Skeletal muscle satellite cell (primary cell): ENCODE measurements at regions not wholly inside any gene's neighbourhood (a gene's known extent, or its start where the extent isn't known, plus 50 kb on each side); places are given as distances from the start of the nearest gene placed in this dataset.

Experiments used
- H3K27me3 ChIP-seq: 2 replicates; pipeline ENCODE4 v1.7.0; 2013; ENCODE audit warnings: low read length; ENCODE audit not compliant: control insufficient read depth, insufficient read depth
- H3K36me3 ChIP-seq: 2 replicates; pipeline ENCODE4 v1.7.0; 2013; ENCODE audit warnings: mild to moderate bottlenecking, control low read depth, low read length; ENCODE audit not compliant: insufficient read depth
- H3K4me1 ChIP-seq: 2 replicates; pipeline ENCODE4 v1.7.0; 2013; ENCODE audit warnings: low read length; ENCODE audit not compliant: control insufficient read depth, insufficient read depth
- H3K4me2 ChIP-seq: 2 replicates; pipeline ENCODE4 v1.7.0; 2013; ENCODE audit warnings: mild to moderate bottlenecking, low read length
- H3K4me3 ChIP-seq: 2 replicates; pipeline ENCODE4 v1.7.0; 2013; ENCODE audit warnings: low read length
- H3K9ac ChIP-seq: 2 replicates; pipeline ENCODE4 v1.7.0; 2013; ENCODE audit warnings: mild to moderate bottlenecking, low read depth, low read length, moderate library complexity
- H3K9me3 ChIP-seq: replicated peaks from 2 replicates; pipeline ENCODE4 v1.7.0; 2013; ENCODE audit warnings: mild to moderate bottlenecking, control low read depth, low read length

DNA sequence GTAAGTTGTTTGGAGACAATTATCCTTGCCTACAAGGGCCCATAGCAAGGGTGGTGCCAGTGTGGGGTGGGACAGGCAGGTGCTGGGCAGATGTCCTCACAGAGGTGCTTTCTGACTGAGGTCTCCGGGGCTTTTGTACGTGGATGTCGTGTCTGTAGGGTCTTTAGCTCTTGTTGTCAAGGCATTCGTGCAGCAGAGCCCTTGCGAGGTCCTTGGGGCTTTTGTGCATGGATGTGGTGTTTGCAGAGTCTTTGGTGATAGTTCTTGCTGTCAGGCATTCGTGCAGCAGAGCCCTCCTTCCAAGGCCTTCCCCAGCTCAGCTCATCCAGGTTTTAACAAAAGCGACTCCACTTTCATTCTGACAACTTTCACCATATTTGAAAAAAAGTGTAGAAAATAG, 116.0 kb upstream of the TMEM18 start:
- H3K4me1 ChIP-seq, result no peaks in the 10 kb centered on the region
- H3K4me2 ChIP-seq, result no peak overlapping the region
- H3K27me3 ChIP-seq, result no peaks in the 10 kb centered on the region
- peaks cover 8% of the 10 kb centered on the region for H3K9me3 ChIP-seq
- no peaks in the 10 kb centered on the region for H3K36me3 ChIP-seq
- no peak overlapping the region for H3K9ac ChIP-seq
- no peak overlapping the region for H3K4me3 ChIP-seq

DNA sequence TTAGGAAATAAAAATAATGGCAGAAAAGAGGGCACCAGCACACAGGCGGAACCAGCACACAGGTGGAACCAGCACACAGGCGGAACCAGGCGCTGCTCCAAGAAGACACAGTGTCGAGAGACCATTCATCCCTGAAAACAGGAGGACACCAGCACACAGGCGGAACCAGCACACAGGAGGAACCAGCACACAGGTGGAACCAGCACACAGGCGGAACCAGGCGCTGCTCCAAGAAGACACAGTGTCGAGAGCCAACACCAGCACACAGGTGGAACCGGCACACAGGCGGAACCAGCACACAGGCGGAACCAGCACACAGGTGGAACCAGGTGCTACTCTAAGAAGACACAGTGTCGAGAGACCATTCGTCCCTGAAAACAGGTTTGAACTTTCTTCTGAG, 115.5 kb upstream of the TMEM18 start:
- no peak overlapping the region for H3K4me2 ChIP-seq
- H3K4me1 ChIP-seq, result no peaks in the 10 kb centered on the region
- no peak overlapping the region for H3K9ac ChIP-seq
- H3K36me3 ChIP-seq, result no peaks in the 10 kb centered on the region
- H3K9me3 ChIP-seq, result peaks cover 8% of the 10 kb centered on the region
- no peaks in the 10 kb centered on the region for H3K27me3 ChIP-seq
- no peak overlapping the region for H3K4me3 ChIP-seq

DNA sequence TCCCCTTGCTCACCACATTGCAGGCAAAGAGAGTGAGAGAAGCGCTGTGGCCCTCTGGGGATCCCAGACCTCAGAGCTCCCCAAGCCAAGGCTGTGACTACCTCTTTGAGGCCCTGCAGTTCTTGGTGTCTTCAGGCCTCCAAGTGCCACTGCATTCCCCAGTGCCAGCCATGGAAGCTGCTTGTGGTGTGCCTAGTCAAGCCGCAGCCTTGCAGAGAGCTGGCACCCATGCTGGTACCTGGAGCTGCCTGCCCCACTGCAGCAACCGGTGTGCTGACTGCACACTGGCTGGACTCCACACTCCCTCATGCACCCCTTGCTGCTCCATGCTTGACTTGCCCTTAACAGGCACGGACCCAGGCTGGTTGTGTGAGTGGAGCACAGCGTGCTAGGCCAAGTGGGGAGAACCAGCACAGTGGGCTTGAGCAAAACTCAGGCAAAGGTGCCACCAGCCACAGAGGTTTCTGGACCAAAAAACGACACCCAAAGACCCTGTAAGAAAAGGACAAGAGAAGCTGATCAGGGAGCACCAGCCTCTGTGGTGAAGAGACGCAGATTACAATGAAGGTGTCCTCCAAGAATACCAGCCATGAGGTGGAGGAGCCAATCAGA, 113.5 kb upstream of the TMEM18 start:
- H3K4me3 ChIP-seq, result no peak overlapping the region
- no peaks in the 10 kb centered on the region for H3K27me3 ChIP-seq
- no peak overlapping the region for H3K4me2 ChIP-seq
- H3K4me1 ChIP-seq, result no peaks in the 10 kb centered on the region
- H3K9ac ChIP-seq, result no peak overlapping the region
- peaks cover 8% of the 10 kb centered on the region for H3K9me3 ChIP-seq
- H3K36me3 ChIP-seq, result no peaks in the 10 kb centered on the region

DNA sequence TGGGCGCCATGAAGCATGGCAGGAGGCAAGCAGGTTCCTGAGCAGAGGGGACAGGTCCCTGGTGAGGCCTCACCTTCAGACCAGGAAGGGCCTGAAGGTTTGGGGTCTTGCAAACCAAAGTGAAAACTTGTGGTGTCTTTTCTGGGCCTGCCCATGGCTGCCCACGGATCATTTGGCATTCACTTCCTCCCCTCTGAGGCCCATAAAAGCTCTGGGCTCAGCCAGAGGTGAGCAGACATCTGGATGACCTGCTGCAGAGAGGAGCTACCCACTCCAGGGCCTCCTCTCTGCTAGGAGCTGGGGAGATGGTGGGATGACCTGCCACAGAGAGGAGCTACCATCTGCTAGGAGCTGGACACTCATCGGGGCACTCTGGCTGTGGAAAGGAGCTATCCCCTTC, 112.9 kb upstream of the TMEM18 start:
- Histone ChIP-seq H3K9ac (no peak overlapping the region), H3K4me1 (no peaks in the 10 kb centered on the region), H3K4me3 (no peak overlapping the region), H3K27me3 (no peaks in the 10 kb centered on the region), H3K4me2 (no peak overlapping the region), H3K36me3 (no peaks in the 10 kb centered on the region), H3K9me3 (peaks cover 8% of the 10 kb centered on the region)

DNA sequence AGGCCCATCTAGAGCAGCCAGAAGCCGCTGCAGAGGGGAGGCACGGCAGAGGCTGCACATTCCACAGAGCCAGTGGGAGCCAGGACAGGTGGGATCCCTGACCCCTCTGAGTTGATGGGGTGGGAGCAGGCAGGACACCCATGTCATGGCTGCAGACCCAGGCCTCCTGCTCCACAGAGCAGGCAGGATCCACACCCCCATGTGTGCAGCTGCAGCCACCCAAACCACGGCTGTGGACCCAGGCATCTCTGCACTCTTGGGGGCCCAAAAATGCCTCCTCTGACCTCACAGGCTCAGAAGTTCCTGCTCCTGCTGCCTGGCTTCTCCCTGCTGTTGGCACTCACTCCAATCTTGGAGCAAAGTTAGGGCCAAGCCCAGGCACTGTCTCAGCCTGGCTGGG, 112.3 kb upstream of the TMEM18 start:
- H3K4me3 ChIP-seq, result no peak overlapping the region
- H3K4me1 ChIP-seq, result no peaks in the 10 kb centered on the region
- no peak overlapping the region for H3K4me2 ChIP-seq
- no peaks in the 10 kb centered on the region for H3K27me3 ChIP-seq
- H3K9ac ChIP-seq, result no peak overlapping the region
- H3K9me3 ChIP-seq, result peaks cover 8% of the 10 kb centered on the region
- no peaks in the 10 kb centered on the region for H3K36me3 ChIP-seq

DNA sequence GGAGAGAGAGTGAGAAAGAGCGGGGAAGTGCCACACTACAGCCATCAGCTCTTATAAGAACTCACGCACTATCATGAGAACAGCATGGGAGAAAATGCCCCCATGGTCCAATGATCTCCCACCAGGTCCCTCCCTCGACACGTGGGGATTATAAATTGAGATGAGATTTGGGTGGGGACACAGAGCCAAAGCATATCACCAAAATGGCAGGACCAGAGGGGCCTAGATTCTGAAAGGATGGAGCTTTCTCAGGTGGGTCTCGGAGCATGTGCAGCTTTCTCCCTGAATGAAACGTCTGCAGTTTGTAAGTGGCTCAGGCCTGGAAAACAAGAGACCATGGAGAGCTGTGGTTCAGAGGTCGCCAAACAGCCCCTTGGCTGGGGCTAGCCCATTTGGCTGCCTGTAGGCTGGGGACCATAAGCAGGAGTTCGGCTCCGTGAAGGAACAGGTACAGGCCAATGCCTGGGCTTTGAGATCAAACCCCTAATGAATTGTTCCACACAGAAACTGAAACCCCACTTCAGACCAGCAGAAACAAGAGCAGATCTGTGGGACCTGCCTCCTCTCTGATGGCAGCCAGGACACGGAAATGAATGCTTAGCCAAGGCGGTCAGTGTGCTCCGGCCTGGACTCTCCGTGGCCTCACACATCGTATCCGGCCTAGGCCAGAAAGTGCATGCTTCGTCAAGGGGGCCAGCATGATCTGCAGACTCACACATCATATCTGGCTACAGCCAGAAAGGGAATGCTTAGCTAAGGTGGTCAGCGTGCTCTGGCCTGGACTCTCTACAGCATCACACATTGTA, 111.2 kb upstream of the TMEM18 start:
- H3K9ac ChIP-seq, result no peak overlapping the region
- no peak overlapping the region for H3K4me3 ChIP-seq
- H3K9me3 ChIP-seq, result peaks cover 8% of the 10 kb centered on the region
- no peaks in the 10 kb centered on the region for H3K36me3 ChIP-seq
- no peaks in the 10 kb centered on the region for H3K27me3 ChIP-seq
- H3K4me2 ChIP-seq, result no peak overlapping the region
- no peaks in the 10 kb centered on the region for H3K4me1 ChIP-seq

DNA sequence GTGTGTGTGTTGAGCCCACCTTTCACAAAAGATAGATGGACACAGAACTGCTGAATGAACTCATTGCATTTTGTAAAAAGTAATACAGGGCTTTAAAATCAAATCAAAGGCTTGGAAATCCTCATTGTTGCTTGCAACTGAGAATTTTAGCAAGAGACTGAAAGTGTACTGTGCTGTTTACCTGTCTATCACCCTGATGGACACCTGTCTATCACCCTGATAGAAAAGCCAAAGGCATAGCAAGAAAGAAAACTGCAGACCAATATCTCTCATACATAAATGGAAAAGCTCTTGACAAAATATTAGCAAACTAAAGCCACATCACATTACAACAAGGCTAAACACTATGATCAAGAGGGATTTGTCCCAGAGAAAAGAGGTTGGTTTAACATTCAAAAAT, 107.5 kb upstream of the TMEM18 start:
- no peak overlapping the region for H3K4me2 ChIP-seq
- no peak overlapping the region for H3K4me3 ChIP-seq
- H3K4me1 ChIP-seq, result no peaks in the 10 kb centered on the region
- H3K9ac ChIP-seq, result no peak overlapping the region
- no peaks in the 10 kb centered on the region for H3K36me3 ChIP-seq
- no peaks in the 10 kb centered on the region for H3K27me3 ChIP-seq
- peaks cover 2% of the 10 kb centered on the region for H3K9me3 ChIP-seq

DNA sequence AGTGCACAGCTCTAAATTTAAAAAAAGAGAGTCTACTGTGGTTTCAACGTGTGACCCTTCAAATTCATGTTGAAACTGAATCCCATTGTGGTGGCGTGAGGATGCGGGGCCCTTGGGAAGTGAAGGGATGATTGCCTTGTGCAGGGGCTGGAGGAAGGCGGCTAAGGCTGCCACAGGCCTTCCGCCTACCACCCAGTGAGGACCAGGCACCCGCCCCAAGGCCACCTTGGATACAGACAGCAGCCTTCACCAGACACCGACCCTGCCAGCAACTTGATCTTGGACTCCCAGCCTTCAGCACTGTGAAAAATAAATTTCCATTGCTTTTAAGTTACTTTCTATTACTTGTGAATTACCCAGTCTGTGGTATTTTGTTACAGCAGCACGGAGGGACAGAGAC, 103.4 kb upstream of the TMEM18 start:
- Histone ChIP-seq H3K4me3 (no peak overlapping the region), H3K9ac (no peak overlapping the region), H3K36me3 (no peaks in the 10 kb centered on the region), H3K4me1 (no peaks in the 10 kb centered on the region), H3K4me2 (no peak overlapping the region), H3K27me3 (no peaks in the 10 kb centered on the region), H3K9me3 (no peaks in the 10 kb centered on the region)

DNA sequence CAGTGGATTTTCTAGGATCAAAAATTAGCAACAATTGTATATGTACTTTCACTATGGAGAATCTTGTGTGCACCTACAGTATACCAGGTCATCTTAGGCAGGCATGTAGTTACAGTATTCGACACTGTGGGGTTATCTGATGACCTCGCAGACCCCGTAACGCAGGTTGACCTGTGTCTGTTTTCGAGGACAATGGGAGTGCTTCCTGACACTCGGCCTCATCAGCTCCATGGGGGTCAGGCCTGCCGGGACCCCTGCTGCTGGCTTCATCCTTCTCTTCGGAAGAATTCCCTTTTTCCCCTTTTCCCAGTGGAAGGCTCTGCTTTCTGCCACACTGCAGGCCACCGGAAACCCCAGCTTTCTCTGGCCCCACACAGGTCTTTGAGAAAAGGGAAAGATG, 102.8 kb upstream of the TMEM18 start:
- Histone ChIP-seq H3K27me3 (no peaks in the 10 kb centered on the region), H3K4me2 (no peak overlapping the region), H3K4me1 (no peaks in the 10 kb centered on the region), H3K9me3 (no peaks in the 10 kb centered on the region), H3K9ac (no peak overlapping the region), H3K4me3 (no peak overlapping the region), H3K36me3 (no peaks in the 10 kb centered on the region)

DNA sequence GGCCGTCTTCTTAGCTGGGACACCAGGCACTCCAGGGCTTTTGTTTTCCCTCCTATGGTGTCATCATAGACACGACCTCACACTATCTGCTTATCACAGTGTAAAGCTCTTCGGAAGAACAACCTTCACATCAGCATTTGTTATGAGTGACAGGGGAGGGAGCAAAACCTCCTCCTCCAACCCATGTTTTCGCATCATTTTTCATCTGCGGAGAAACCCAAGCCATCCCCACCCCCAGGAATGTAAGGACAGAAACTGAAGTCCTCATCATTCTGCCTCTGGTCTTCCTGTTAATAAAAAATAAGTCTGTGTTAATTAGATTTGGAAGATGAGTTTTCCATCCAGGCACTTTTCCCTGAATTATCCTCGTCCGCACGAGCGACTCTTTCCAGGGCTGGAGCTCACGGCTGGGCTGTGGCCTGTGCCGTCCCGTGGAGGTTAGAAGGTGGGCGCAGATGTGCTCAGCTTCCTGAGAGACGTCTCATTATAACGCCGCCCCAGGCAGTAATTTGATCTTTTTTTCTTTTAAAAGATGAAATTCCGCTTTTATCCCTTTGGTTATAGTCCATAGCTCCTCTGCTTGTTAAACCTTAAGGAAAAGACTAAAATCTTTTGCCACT, 101.6 kb upstream of the TMEM18 start:
- Histone ChIP-seq H3K4me1 (no peaks in the 10 kb centered on the region), H3K4me3 (no peak overlapping the region), H3K36me3 (no peaks in the 10 kb centered on the region), H3K4me2 (no peak overlapping the region), H3K9me3 (no peaks in the 10 kb centered on the region), H3K27me3 (no peaks in the 10 kb centered on the region), H3K9ac (no peak overlapping the region)

DNA sequence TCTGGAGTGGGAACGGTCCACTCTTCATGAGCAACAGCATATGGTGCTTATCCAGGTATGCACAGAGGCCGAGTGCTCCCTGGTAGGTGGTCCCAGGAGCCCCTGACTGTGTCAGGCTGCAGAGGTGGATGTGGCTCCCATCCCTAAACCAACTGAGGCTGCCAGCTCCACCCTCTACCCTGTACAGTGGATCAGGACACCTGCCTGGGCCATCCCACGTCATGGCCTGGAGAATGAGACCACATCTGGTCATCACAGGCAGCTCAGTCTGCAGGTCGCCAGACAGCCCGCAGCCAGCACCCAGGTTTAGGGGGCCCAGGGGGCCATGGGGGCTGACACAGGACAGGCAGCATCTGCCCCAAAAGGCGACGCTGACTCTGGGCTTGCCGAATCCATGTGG, 100.3 kb upstream of the TMEM18 start:
- H3K36me3 ChIP-seq, result no peaks in the 10 kb centered on the region
- H3K9me3 ChIP-seq, result peaks cover 4% of the 10 kb centered on the region
- no peaks in the 10 kb centered on the region for H3K4me1 ChIP-seq
- H3K4me2 ChIP-seq, result no peak overlapping the region
- no peak overlapping the region for H3K4me3 ChIP-seq
- H3K27me3 ChIP-seq, result no peaks in the 10 kb centered on the region
- no peak overlapping the region for H3K9ac ChIP-seq

DNA sequence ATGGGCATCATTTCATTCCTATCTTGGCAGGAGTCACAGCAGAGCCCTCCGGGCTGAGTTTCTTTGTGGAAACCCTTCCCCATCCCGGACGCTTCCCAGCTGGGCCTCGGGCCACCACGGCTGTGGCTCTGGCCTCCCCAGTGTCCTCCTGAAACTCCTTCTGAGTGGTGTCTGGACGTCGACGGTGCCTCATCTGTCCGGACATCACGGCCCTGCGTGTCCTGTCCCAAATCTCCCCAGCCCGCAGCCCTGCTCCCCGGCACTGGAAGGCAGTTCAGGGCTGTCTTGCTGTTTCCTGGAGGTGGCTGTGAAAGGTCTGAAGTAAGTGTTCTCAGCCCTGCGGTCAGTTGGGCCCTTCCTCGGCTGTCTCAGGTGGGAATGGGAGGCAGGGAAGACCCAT, 99.8 kb upstream of the TMEM18 start:
- Histone ChIP-seq H3K9ac (no peak overlapping the region), H3K27me3 (no peaks in the 10 kb centered on the region), H3K4me3 (no peak overlapping the region), H3K4me1 (no peaks in the 10 kb centered on the region), H3K9me3 (peaks cover 4% of the 10 kb centered on the region), H3K36me3 (no peaks in the 10 kb centered on the region), H3K4me2 (no peak overlapping the region)
